ENCODE measurements at regions not wholly inside any gene's neighbourhood (a gene's known extent, or its start where the extent isn't known, plus 50 kb on each side); places are given as distances from the start of the nearest gene placed in this dataset.
"Not testable (repeated sequence)": the region's sequence is repeated elsewhere in the genome, so short reads cannot be mapped to it uniquely, and the experiment has no call there.

- DNase-seq = not testable (repeated sequence)
These were observed 1093.1 kb upstream of the DEFB115 start for GRCh38 chr20:30164389-30164788.

DNA sequence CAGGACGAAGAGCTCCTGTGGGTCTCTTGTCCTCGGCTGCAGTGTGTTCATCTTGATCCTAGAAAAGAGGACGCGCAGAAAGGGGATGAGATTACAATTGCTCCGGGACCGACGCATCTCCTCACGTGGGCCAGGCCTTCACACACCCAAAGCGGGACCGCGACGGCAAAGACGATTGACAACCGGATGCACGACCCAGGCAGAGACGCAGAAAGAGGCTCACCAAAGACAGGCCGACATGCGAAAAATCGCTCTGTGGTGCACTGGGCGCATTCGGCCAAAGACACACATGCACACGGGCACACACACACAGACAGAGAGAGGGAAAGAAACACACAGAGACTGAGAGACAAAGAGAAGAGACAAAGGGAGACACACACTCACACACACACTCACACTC lies 1089.9 kb upstream of the DEFB115 start:
- DNase-seq = no peak

DNA sequence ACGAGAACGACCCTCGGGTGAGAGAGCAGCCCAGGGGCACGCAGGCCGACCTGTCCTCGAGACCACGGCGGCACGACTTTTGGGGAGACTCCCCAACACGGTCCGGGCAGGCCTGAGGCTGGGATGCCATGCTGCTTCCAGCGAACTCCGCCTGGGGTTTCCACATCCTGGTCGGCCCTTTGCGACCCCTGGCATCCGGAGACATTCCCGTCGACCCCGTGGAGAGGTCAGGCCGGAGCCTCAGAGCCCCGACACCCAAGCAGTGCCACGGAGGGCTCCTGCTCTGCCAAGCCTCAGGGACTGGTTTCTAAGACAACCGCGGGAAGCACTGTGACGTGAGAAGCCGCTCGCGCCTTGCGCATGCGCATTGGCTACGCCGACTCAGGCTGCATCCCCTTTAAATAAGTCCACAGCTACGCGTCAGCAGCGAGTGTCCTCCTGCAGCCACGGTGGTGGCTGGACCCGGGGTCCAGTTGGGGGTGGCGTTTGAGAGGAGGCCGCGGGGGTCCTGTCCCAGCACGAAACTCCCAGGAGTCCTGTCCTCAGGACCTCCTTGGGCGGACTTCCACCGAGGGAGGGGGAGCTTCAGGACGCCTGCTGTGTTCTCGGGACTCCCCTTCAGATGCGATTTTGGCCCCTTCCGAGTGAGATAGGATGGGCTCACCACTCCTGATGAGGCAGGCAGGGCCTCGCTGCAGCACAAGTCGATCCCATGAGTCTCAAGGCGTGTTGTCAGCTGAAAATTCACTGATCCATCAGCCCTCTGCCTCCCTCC lies 1089.3 kb upstream of the DEFB115 start:
- DNase-seq = no peak

DNA sequence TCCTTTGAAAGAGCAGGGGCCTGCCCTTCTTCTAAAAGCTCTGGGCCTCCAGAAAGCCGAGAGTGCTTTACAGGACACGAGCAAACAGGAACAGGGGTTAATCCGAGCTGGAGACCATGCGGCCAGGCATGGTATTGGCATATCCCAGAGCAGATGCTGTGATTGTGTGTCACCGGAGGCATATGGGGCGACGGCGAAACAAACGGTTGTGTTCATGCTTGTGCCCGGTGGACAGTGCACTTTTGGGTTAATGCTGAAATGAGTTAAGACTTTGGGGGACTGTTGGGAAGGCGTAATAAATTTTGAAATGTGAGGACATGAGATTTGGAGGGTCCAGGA lies 1088.7 kb upstream of the DEFB115 start:
- DNase-seq = no peak

DNA sequence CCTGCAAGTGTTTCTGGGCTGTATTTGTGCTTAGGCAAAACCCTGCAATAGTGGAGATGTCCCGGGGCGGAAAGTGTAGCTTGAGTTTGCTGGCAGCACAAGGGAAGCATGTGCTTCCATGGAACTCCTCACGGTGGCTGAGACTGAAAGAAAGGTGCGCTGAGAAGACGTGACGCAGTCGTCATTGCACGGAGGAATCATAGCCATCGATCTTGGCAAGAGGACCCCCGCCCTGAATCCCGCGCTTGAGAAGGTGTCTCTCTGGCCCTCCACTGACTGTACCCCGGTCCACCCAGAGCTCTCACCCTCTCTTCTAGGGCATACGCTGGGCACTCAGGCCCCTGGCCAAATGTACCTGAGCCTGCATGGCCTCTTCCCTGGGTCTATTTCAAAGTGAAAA lies 1081.8 kb upstream of the DEFB115 start:
- no peak for DNase-seq

DNA sequence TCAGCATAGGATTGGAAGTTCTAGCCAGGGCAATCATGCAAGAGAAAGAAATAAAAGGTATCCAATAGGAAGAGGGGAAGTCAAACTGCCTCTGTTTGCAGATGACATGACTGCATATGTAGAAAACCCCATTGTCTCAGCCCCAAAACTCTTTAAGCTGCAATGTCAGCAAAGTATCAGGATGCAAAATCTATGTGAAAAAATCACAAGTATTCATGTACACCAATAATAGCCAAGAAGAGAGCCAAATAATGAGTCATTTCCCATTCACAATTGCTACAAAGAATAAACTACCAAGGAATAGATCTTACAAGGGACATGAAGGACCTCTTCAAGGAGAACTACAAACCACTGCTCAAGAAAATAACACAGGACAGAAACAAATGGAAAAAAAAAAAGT lies 1074.3 kb upstream of the DEFB115 start:
- not testable (repeated sequence) for DNase-seq

DNA sequence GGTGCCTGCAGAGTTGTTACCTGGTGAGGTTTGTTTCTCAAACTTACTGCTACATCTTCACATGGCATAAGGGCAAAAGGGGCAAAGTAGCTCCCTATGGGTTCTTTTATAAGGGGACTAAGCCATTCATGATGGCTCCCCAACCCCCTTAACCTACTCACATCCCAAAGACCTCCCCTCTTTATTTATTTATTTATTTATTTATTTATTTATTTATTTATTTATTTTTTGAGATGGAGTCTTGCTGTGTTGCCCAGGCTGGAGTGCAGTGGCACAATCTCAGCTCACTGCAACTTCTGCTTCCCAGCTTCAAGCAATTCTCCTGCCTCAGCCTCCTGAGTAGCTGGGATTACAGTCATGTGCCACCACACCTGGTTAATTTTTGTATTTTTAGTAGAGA lies 1065.7 kb upstream of the DEFB115 start:
- DNase-seq = not testable (repeated sequence)

DNA sequence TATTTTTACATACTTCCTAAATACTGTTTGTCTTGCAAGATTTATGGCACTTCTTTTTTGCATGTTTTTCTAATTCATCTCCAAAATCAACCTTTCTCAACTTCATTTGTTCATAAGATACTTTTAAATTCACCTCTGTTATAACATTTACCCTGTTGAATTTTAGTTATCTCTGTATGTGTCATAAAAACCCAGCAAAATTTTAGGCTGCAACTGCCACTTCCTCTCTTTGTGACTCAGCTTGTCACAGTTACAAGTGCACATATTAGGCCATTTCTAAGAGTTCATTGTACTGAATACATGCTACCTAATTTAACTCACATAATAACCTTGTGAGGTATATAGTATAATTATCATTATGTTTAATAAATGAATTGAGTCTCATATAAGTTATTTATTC lies 1023.0 kb upstream of the DEFB115 start:
- not testable (repeated sequence) for DNase-seq

- not testable (repeated sequence) for DNase-seq
These were observed 982.4 kb upstream of the DEFB115 start for GRCh38 chr20:30275073-30275472.

GRCh38 chr20:30281584-30282197 lies 975.8 kb upstream of the DEFB115 start:
- no peak for DNase-seq

DNA sequence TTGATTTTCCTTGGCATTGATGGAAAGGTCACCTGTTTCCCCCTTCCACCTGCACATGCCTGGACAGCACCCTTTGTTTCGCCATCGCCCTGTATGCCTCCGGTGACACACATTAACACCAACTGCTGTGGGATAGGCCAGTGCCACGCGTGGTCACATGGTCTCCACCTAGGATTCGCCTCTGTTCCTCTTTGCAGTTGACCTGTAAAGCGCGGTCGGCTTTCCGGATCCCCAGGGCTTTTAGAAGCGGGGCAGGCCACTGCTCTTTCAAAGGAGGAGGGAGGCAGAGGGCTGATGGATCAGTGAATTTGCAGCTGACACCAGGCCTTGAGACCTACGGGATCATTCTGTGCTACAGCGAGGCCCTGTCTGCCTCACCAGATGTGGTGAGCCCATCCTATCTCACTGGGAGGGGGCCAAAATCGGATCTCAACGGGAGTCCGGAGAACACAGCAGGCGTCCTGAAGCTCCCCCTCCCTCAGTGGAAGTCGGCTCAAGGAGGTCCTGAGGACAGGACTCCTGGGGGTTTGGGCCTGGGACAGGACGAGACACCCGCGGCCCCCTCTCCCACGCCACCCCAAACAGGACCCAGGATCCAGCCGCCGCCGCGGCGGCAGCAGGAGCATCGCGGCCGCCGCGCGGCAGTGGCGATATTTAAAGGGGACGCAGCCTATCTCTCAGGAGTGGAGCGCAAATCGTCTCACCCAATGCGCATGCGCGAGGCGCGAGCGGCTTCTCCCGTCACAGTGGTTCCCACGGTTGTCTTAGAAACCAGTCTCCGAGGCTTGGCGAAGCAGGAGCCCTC lies 973.8 kb upstream of the DEFB115 start:
- DNase-seq = peak; percentile 78

GRCh38 chr20:30284281-30284905 lies 973.1 kb upstream of the DEFB115 start:
- DNase-seq = no peak

DNA sequence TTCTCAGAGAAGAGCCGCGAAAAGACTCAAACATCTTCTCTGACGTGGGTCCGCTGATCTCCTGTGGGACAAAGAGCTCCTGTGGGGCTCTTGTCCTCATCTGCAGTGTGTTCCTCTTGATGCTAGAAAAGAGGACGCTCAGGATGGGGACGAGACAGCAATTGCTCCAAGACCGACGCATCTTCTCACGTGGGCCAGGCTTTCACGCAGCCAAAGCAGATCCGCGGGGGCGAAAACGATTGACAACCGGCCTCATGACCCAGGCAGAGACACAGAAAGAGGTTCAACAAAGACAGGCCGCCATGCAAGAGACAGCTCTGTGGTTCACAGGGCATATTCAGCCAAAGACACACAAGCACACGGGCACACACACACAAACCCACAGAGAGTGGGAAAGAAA lies 971.8 kb upstream of the DEFB115 start:
- DNase-seq = no peak

- no peak for DNase-seq
These were observed 971.3 kb upstream of the DEFB115 start for GRCh38 chr20:30286157-30286556.

DNA sequence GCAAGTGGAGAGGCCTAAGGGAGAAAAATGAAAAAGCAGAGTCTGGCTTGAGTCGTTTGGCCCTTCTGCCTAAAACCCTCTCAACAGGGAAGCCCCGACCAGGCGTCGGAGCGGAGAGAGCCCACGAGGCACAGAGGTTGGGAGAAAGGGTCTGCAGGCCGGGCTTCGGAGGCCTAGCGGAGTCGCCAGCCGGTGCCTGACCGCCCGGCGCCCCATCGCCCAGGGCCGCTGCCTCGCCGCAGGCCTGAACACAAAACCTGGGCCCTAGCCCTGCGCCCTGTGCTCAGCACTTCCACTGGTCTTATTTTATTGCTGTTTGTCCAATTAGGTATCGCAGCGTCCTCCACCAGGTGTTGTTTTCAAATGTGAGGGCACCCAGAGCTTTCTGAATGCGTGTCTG lies 970.0 kb upstream of the DEFB115 start:
- not testable (repeated sequence) for DNase-seq

- peak; percentile 13 for DNase-seq
These were observed 969.1 kb upstream of the DEFB115 start for GRCh38 chr20:30288346-30288745.

DNA sequence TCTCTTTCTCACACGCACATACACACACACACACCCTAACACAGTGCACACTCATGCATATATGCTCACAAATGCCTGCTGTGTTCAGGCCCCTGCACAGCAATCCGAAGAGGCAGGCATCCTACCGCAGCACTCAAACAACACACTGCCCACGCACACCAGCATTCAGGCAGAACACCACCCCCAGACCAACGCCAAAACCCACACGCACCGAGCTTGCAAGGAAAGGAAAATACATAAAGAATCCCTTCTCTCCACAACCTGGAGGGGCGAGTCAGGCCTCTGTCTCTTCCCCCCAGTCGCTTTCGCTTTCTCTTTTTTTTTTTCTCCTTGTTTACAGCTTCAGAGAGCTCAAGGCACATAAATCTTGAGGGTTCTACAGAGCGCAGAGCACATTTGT lies 968.4 kb upstream of the DEFB115 start:
- DNase-seq = peak; percentile 7

DNA sequence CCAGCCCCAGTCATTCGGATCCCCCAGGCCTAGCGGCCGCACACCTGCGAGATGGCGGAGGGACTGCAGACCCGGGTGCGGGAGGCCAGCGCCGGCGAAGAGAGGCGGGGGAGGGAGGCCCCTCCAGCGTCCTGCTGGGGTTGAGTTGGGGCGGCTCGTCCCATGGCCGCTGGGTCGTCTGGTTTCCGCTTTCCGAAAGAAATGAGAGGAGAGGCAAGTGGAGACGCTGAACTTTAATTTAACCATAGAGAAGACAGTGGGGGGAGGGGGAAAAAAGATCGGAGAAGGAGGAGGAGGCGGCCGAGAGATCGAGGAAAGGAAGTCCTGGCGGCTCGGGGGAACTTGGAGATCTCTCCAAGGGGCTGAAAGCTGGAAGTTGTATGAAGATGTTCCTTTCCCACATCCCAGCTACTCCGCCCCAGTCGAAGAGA lies 967.7 kb upstream of the DEFB115 start:
- not testable (repeated sequence) for DNase-seq

GRCh38 chr20:30290361-30291063 lies 967.0 kb upstream of the DEFB115 start:
- peak; percentile 22 for DNase-seq

DNA sequence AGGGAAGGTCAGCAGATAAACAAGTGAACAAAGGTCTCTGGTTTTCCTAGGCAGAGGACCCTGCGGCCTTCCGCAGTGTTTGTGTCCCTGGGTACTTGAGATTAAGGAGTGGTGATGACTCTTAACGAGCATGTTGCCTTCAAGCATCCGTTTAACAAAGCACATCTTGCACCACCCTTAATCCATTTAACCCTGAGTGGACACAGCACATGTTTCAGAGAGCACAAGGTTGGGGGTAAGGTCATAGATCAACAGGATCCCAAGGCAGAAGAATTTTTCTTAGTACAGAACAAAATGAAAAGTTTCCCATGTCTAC lies 966.4 kb upstream of the DEFB115 start:
- not testable (repeated sequence) for DNase-seq

DNA sequence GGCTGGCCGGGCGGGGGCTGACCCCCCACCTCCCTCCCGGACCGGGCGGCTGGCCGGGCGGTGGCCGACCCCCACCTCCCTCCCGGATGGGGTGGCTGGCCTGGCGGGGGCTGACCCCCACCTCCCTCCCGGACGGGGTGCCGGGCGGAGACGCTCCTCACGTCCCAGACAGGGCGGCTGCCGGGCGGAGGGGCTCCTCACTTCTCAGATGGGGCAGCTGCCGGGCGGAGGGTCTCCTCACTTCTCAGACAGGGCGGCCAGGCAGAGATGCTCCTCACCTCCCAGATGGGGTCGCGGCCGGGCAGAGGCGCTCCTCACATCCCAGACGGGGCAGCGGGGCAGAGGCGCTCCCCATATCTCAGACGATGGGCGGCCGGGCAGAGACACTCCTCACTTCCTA lies 965.8 kb upstream of the DEFB115 start:
- DNase-seq = not testable (repeated sequence)

DNA sequence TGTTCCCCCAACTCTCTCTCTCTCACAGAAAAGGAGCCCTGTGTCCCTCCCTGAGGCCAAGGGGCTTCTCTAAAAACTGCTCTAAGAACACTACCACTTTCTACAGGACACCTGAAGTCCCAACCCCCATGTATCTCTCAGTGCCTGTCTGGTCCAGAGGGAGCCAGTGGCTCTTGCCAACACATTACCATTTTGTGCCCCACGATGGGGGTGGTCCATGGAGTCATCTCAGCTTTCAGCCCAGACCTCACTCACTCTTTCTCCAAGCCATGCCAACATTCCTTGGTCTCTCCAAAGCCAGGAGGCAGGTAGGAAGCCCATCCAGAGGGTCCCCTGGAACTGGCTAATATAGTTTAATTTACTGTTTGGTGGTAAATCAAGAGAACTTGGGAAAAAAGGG lies 962.1 kb upstream of the DEFB115 start:
- DNase-seq = not testable (repeated sequence)

GRCh38 chr20:30295967-30296366 lies 961.5 kb upstream of the DEFB115 start:
- DNase-seq = not testable (repeated sequence)

All from fibroblast of skin of scalp (primary cell).